Stimulated activated CD4-positive, alpha-beta T cell treated with anti-CD3 and anti-CD28 coated beads, Interleukin-1b, Interleukin-23, amount 100 ng/mL, for 24 hours (primary cell): ENCODE measurements at regions not wholly inside any gene's neighbourhood (a gene's known extent, or its start where the extent isn't known, plus 50 kb on each side); places are given as distances from the start of the nearest gene placed in this dataset.

Experiments
- DNase-seq, 4 experiments: peaks; one replicate each; pipeline ENCODE4 v3.0.0-alpha.2; 2020; ENCODE audit warnings: low read depth in 4 of 4, low spot score in 1 of 4

GRCh38 chr11:19344661-19345518 is 104.1 kb upstream of the E2F8 start:
- DNase-seq: no peak

DNA sequence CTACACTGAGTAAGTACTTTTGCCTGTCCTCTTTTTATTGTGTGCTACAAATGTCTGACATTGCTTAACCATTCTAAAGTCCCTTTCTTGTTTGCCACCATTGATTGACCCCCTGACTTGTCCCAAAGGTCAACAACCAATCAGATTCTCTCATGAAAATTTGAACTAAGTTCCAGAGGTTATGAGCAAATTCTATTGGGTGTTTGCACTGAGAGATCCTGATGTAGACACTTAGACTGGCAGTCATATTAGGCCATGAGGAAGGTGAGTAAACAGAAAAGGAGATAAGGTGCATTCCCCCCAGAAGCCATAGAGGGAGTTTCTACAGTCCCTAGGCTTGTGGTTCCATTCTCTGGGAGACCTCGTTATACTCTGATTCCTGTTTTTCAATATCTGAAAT is 101.3 kb upstream of the E2F8 start:
- no peak for DNase-seq

- no peak for DNase-seq
These were observed 97.6 kb upstream of the E2F8 start for GRCh38 chr11:19338375-19338774.

- DNase-seq: no peak
These were observed 97.0 kb upstream of the E2F8 start for GRCh38 chr11:19337779-19338178.

GRCh38 chr11:19336331-19336730 is 95.6 kb upstream of the E2F8 start:
- no peak for DNase-seq

DNA sequence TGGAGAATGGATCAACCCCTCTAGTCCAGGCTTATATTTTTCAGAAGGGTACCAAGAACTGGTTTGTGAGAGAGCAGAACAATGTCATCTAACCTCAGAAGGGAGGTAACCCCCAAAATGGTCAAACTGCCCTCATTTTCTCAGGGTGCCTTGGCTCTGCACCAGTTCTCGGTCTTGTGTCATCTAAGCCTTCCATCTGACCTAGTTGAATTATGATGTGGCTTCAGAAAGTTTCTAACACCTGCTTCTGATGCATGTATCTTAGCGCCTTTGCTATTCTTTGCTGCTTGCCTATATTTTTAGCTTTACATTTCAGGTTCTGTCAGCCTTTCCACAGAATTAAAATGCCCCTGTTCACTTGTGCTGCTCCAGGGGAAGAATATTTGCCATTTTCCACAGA is 91.7 kb upstream of the E2F8 start:
- no peak for DNase-seq

DNA sequence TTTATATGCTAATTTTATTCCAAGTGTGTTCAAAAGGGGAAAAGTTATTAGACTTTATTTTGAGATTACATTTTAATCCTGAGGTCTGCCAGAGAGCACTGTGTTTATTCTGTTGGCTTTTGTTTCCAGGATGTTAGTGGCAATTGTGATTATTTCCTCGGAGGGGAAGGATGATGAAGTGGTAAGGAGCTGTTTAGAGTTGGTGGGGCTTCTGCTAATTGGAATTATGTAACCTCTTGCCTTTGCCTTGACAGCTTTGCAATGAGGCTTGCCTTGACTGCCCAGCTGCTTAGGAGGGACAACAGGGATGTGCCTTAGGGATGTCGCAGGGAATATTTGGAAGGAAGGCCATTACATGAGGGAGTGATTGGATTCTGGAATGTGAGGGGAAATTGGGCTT is 89.7 kb upstream of the E2F8 start:
- no peak for DNase-seq

- DNase-seq: no peak
These were observed 89.2 kb upstream of the E2F8 start for GRCh38 chr11:19329970-19330369.

GRCh38 chr11:19328586-19329311 is 88.0 kb upstream of the E2F8 start:
- no peak for DNase-seq

GRCh38 chr11:19327280-19327679 is 86.5 kb upstream of the E2F8 start:
- DNase-seq: no peak

- DNase-seq: no peak
These were observed 85.8 kb upstream of the E2F8 start for GRCh38 chr11:19326499-19326898.

GRCh38 chr11:19323502-19323901 is 82.8 kb upstream of the E2F8 start:
- DNase-seq: no peak

- no peak for DNase-seq
These were observed 80.6 kb upstream of the E2F8 start for GRCh38 chr11:19321351-19321750.

DNA sequence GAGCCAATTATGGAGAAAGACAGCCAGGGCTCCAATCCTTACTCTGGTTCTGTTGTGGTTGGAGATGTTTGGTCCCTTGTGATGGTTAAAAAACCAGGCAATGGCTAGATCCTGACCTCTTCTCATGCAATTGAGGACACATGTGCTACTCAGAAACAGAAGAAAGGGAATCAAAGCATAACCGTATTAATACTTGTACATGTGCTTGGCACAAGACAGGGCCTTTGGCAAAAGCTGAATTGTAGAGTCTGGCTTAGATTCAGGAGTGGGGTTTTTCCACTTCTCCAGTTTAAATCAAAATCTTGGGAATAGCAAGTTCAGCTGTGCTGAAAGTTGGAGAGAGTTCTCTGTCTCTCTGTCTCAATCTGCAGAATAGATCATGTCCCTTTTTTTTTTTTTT is 80.1 kb upstream of the E2F8 start:
- no peak for DNase-seq

DNA sequence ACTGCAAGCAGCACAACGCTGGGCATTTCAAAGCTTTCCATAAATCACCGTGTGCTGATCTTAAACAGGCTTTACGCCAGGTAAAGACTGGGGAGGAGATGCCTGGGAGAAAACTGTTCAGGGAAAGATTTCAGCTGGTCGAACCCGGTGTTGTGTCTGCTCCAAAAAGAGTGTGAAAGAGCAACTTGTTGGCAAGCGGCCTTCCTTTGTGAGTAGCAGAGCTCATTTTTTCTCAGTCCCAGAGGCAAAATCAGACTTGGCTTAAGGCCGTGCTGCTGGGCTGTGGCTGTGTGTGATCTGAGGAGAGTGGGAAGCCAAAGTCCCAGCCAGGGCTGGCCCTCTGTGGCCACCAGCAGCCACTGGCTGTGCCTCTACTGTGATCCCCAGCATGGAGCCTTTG is 75.7 kb upstream of the E2F8 start:
- DNase-seq: no peak

DNA sequence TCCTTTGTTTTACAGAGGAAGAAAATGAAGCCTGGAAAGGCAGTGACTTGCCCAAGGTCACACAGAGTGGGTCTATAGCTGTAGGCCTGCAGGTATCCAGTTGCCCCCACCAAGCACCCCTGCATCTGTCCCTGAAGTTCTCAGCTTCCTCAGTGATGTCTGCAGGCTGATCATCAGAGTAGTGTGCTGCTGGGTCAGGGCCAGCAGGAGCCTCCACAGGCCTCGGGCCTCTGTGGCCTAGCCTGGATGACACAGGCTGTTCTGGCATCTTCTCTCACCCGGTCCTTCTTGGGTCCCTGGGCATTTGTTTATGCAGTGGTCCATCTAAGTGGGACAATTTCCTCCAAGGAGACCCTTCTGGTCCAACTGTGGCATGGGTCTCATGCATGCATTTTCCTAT is 74.8 kb upstream of the E2F8 start:
- no peak for DNase-seq

GRCh38 chr11:19313140-19313539 is 72.4 kb upstream of the E2F8 start:
- DNase-seq: no peak

DNA sequence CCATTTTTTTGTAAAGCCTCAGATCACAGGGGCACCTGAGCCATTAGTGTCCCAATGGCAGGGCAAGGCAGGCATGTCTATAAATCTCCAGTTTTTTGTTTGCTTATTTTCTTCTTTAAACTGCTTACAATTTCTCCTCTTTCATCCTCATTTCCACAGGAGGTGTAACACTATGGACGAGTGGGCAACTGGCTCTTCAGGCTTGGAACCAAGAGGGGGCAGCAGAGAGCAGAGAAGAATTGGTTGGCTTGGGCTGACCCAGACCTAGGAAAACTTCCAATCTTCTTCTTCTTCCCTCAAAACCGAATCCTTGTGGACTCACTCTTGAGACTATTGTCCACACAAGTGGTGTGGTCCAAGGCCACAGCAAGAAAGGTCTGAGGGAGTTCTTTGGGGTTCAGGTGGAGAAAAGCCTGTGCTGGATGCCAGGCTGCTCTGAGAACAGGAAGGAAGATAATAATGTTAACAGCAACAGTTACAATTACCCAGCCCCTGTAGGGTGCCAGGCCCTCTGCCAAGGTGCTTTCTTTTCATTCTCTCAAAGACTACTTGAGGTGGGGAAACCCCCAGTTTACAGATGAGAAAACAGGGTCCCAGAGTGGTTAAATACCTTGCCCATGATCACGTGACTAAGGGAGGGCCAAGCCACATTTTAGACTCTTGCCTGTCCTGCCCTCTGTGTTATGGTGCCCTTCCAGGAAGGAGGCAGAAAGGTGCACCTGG is 70.7 kb upstream of the E2F8 start:
- peak; percentile 5 to 27 (median 13) for DNase-seq

DNA sequence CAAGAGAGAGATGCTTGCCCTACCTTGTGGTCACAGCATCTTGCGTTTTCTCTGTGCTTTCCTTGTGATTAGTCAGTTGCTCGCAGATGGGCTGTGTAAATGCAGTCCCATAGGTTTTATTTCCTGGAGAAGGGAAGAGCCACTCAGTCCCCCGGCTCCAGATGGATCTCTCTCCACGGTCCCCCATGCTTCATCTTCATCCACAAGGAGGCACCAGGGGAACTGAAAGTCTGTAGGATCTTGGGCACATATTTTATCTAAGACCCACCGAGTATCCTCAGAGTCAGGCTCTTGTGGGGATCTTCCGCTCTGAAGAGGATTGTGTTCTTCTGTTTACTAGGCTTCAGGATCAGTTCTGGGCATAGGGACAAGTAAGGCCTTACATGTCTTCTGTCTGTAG is 66.8 kb upstream of the E2F8 start:
- DNase-seq: no peak

GRCh38 chr11:19306179-19306944 is 65.6 kb upstream of the E2F8 start:
- DNase-seq: no peak

DNA sequence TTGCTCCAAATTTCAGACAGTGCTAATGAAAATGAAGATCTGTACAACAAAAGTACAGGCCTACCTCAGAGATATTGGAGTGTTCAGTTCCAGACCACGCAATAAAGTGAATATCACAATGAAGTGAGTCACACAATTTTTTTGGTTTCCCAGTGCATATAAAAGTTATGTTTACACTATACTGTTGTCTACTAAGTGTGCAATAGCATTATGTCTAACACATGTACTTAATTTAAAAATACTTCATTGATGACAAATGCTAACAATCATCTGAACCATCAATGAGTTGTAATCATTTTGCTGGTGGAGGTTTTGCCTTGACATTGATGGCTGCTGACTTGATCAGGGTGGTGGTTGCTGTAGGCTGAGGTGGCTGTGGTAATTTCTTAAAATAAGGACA is 60.6 kb upstream of the E2F8 start:
- no peak for DNase-seq
